ENCODE measurements at regions not wholly inside any gene's neighbourhood (a gene's known extent, or its start where the extent isn't known, plus 50 kb on each side); places are given as distances from the start of the nearest gene placed in this dataset.

DNA sequence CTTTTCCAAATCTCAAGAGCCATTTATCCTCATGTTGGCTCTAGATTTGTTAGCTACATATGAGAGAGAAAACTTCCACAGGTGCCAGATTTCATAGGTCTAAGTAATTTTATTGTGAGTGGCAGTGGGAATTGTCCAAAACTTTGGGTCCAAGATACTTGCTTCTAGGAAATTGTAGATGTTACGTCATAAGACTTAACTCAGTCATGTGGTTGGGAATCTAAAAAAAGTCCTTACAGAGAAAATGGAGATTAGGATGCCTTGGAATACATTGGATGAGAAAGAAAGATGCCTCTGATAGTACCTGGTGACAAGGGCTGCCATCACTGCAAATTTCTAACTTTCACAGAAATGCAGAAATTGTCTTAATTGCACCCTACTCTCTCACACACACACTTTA lies 506.5 kb downstream of the C4orf33 start:
- TF ChIP-seq ZFX (IDR thresholded peaks at IDR 0.05; ENCODE audit: borderline replicate concordance) (no peak), CTCF (IDR thresholded peaks at IDR 0.05) (no peak)
- H3K27ac ChIP-seq: no peak overlapping the region

DNA sequence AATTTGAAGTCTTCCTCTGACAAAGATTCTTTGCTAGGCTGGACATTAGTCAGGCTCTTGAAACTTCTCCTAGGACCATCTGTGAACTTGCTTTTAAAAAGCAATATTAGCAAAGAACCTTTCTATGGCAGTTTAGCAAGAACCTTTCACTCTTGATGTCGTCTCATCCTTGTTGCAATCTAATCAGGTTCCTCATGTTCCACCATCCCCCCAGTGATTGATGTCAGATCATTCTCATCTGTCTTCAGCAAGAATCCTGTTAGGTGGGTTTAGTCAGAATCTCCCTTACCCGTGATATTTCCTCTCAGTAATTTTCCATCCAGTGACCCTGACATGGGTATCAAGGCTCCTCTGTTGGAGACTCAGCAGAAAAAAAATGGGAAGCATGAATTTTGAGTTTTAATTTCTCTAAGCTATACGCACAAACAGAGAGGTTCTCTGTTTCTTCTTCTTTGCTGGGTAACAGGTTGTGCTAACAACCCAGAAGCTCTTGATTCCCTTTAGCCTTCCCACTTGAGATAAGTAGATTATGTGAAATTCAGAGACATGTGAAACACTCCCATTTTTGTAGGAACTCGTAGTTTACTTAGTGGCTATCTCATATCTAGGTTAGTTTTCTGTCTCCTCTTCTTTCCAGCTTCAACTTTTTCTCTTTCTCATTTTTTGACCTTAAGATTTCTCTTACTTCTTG lies 507.4 kb downstream of the C4orf33 start:
- TF ChIP-seq CTCF (IDR thresholded peaks at IDR 0.05) (no peak), ZFX (IDR thresholded peaks at IDR 0.05; ENCODE audit: borderline replicate concordance) (no peak)
- H3K27ac ChIP-seq: no peak overlapping the region

- no peak overlapping the region for H3K27ac ChIP-seq
- TF ChIP-seq ZFX (IDR thresholded peaks at IDR 0.05; ENCODE audit: borderline replicate concordance) (no peak), CTCF (IDR thresholded peaks at IDR 0.05) (no peak)
Observed at GRCh38 chr4:129604632-129605255, 508.8 kb downstream of the C4orf33 start.

DNA sequence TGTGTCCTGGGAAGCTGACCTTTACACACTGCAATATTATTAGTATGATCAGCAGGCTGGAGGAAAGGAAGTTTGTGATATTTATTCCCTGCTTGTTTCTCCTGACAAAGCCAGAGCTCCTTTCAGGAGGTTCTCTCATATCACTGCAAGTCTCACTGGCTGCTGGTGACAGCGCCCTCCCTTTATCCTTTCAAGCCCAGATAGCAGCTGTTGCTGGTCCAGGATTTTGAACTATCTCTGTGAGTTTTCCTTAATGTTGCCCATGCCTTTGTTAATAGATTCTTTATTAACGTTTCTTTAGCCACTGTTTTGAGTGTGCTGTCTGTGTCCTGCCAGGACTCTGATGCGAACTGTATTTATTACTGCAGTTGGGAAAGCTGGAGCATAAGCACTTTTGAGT lies 518.7 kb downstream of the C4orf33 start:
- no peak overlapping the region for H3K27ac ChIP-seq
- no peak for TF ChIP-seq ZFX (IDR thresholded peaks at IDR 0.05; ENCODE audit: borderline replicate concordance)
- no peak for TF ChIP-seq CTCF (IDR thresholded peaks at IDR 0.05)

DNA sequence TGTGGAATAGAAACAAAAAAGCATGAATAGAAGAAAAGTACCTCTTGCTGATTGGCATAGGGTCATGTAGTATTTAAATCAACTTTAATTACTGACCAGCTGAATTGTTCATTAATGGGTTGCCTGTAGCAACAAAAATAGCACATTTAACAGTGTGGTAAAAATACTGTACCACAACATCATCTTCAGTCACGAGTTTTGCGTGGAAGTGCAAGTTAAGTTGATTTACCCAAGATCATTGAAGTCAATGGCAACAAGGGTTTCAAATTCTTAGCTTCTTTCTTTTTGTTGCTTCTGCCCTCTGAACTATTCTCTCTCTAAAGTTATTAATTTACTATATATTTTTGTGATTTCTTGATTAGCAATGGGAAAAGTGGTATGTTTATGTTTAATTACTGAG lies 526.6 kb downstream of the C4orf33 start:
- TF ChIP-seq CTCF (IDR thresholded peaks at IDR 0.05) (no peak), ZFX (IDR thresholded peaks at IDR 0.05; ENCODE audit: borderline replicate concordance) (no peak)
- H3K27ac ChIP-seq: no peak overlapping the region

DNA sequence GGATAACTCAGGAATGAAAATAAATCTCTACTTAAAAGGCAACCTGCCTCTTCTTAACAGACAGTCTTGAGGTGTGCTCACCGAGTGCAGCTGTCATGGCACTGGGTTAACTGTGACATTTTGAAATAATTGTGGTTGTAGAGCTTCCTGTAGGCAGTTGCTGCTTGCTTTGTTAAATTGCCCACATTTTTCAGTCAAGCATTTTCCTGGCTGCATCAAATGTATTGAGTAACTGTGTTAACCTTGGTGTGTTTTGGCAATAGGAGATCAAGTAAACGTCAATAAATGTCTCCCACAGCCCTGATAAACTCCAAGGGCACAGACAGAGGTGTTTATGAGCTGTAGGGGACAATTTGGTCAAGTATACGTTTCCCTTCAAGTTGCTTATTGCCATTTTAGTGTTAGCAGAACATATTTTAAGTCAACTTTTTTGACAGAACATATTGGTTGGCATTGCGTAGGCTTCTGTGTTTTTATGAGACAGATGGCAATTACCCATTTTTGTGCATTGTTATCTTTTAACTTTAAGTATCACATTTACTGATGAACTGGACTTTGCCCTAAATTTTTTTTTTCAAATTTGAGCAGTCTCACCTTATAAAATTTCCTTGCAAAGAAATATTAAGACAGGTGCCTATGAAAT lies 527.4 kb downstream of the C4orf33 start:
- TF ChIP-seq CTCF (IDR thresholded peaks at IDR 0.05): no peak
- TF ChIP-seq ZFX (IDR thresholded peaks at IDR 0.05; ENCODE audit: borderline replicate concordance): no peak
- no peak overlapping the region for H3K27ac ChIP-seq

DNA sequence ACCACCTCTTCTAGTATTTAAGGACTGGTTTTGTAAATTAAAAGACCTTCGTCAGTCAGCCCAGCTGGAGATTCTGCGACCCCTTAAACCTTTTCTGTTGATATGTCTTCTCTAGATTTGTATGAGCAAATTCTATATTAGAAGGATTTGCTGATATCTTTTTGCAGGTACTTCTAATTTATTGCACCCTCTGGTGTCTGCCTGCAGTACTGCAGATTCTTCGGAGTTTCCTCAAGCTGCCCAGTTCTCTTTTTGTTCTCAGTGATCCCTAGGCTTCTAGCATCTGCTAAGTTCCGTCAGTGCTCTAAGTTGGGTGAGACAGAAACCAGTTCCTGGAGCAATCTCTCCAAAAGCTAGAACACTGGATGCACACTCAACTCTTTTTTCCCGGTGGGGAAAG lies 545.2 kb downstream of the C4orf33 start:
- no peak overlapping the region for H3K27ac ChIP-seq
- TF ChIP-seq CTCF (IDR thresholded peaks at IDR 0.05) (peak; percentile 82), ZFX (IDR thresholded peaks at IDR 0.05; ENCODE audit: borderline replicate concordance) (no peak)
